H9 (cell line): ENCODE measurements at regions not wholly inside any gene's neighbourhood (a gene's known extent, or its start where the extent isn't known, plus 50 kb on each side); places are given as distances from the start of the nearest gene placed in this dataset.

ENCODE experiments used
- DNase-seq: peaks from one replicate; pipeline ENCODE4 v3.0.0-alpha.2; 2017
- H2AFZ ChIP-seq: one replicate; pipeline ENCODE4 v1.6.1; 2013; ENCODE audit warnings: mild to moderate bottlenecking, low read length, control low read depth, moderate library complexity
- H2AK5ac ChIP-seq: 2 replicates; pipeline ENCODE4 v1.6.1; 2013; ENCODE audit warnings: low read length, control low read depth, mixed read lengths; ENCODE audit not compliant: insufficient read length
- H2BK120ac ChIP-seq: one replicate; pipeline ENCODE4 v1.6.1; 2013; ENCODE audit warnings: low read depth, mild to moderate bottlenecking, low read length, control low read depth, inconsistent platforms; ENCODE audit not compliant: poor library complexity, severe bottlenecking
- H2BK12ac ChIP-seq: 2 replicates; pipeline ENCODE4 v1.6.1; 2013; ENCODE audit warnings: low read length, control low read depth, mixed read lengths, low read depth; ENCODE audit not compliant: insufficient read length
- H2BK15ac ChIP-seq: 2 replicates; pipeline ENCODE4 v1.6.1; 2013; ENCODE audit warnings: low read depth, low read length, control low read depth
- H2BK20ac ChIP-seq: one replicate; pipeline ENCODE4 v1.6.1; 2013; ENCODE audit warnings: low read depth, mild to moderate bottlenecking, low read length, control low read depth, inconsistent platforms; ENCODE audit not compliant: poor library complexity, severe bottlenecking
- H2BK5ac ChIP-seq: 2 replicates; pipeline ENCODE4 v1.6.1; 2013; ENCODE audit warnings: low read length, control low read depth, mixed read lengths; ENCODE audit not compliant: insufficient read length
- H3K14ac ChIP-seq: 2 replicates; pipeline ENCODE4 v1.6.1; 2013; ENCODE audit warnings: low read length, control low read depth; ENCODE audit not compliant: insufficient read depth
- H3K18ac ChIP-seq: 2 replicates; pipeline ENCODE4 v1.6.1; 2013; ENCODE audit warnings: low read depth, mild to moderate bottlenecking, mixed read lengths, low read length, control low read depth; ENCODE audit not compliant: insufficient read length
- H3K23ac ChIP-seq: 2 replicates; pipeline ENCODE4 v1.6.1; 2013; ENCODE audit warnings: low read length, control low read depth, mixed read lengths, low read depth; ENCODE audit not compliant: insufficient read length
- H3K23me2 ChIP-seq: 2 replicates; pipeline ENCODE4 v1.6.1; 2013; ENCODE audit warnings: low read depth, mild to moderate bottlenecking, mixed read lengths, low read length, control low read depth; ENCODE audit not compliant: insufficient read length, poor library complexity, severe bottlenecking
- H3K27ac ChIP-seq: 2 replicates; pipeline ENCODE4 v1.5.1; 2013; ENCODE audit warnings: low read length, control low read depth, mixed read lengths, low read depth; ENCODE audit not compliant: insufficient read length
- H3K27me3 ChIP-seq: 2 replicates; pipeline ENCODE4 v1.6.1; 2013; ENCODE audit warnings: low read length, control low read depth, inconsistent platforms; ENCODE audit not compliant: insufficient read depth
- H3K4ac ChIP-seq: 2 replicates; pipeline ENCODE4 v1.6.1; 2013; ENCODE audit warnings: low read depth, mild to moderate bottlenecking, control low read depth, inconsistent platforms, low read length, moderate library complexity
- H3K4me1 ChIP-seq: 2 replicates; pipeline ENCODE4 v1.6.1; 2013; ENCODE audit warnings: low read length, control low read depth, inconsistent platforms; ENCODE audit not compliant: insufficient read depth
- H3K4me2 ChIP-seq: 2 replicates; pipeline ENCODE4 v1.6.1; 2013; ENCODE audit warnings: low read length, control low read depth, mixed read lengths; ENCODE audit not compliant: insufficient read length, insufficient read depth
- H3K56ac ChIP-seq: 2 replicates; pipeline ENCODE4 v1.6.1; 2013; ENCODE audit warnings: low read depth, mild to moderate bottlenecking, mixed read lengths, low read length, control low read depth; ENCODE audit not compliant: insufficient read length
- H3K79me1 ChIP-seq: 2 replicates; pipeline ENCODE4 v1.6.1; 2013; ENCODE audit warnings: low read depth, mild to moderate bottlenecking, moderate library complexity, low read length, control low read depth, inconsistent platforms; ENCODE audit not compliant: insufficient read depth, poor library complexity, severe bottlenecking
- H3K79me2 ChIP-seq: 2 replicates; pipeline ENCODE4 v1.6.1; 2013; ENCODE audit warnings: low read length, control low read depth, inconsistent platforms; ENCODE audit not compliant: insufficient read depth
- H3K9ac ChIP-seq: 2 replicates; pipeline ENCODE4 v1.6.1; 2013; ENCODE audit warnings: low read length, control low read depth, mixed read lengths; ENCODE audit not compliant: insufficient read length; ENCODE audit errors: extremely low read depth
- H3K9me3 ChIP-seq: one replicate; pipeline ENCODE4 v1.6.1; 2013; ENCODE audit warnings: low read depth, low read length, inconsistent platforms; ENCODE audit not compliant: control insufficient read depth
- H3T11ph ChIP-seq: one replicate; pipeline ENCODE4 v1.6.1; 2013; ENCODE audit warnings: mild to moderate bottlenecking, low read length, control low read depth, inconsistent platforms
- H4K20me1 ChIP-seq: one replicate; pipeline ENCODE4 v1.6.1; 2013; ENCODE audit not compliant: control insufficient read depth, insufficient read length, insufficient read depth
- H4K5ac ChIP-seq: 2 replicates; pipeline ENCODE4 v1.6.1; 2013; ENCODE audit warnings: low read depth, mild to moderate bottlenecking, mixed read lengths, low read length, control low read depth; ENCODE audit not compliant: insufficient read length
- H4K8ac ChIP-seq: replicated peaks from 2 replicates; pipeline ENCODE4 v1.6.1; 2013; ENCODE audit warnings: low read length, control low read depth, mixed read lengths, low read depth; ENCODE audit not compliant: insufficient read length
- H4K91ac ChIP-seq: 2 replicates; pipeline ENCODE4 v1.6.1; 2013; ENCODE audit warnings: low read depth, mild to moderate bottlenecking, moderate library complexity, mixed read lengths, low read length, control low read depth; ENCODE audit not compliant: insufficient read length
- H3K27ac Mint-ChIP-seq, 3 experiments: 2 replicates in 2 of 3; 3 replicates in 1 of 3; pipeline ENCODE4 v1.8.0; 2020 to 2021; ENCODE audit warnings: mixed read lengths in 3 of 3, mild to moderate bottlenecking in 1 of 3, moderate library complexity in 1 of 3
- H3K27me3 Mint-ChIP-seq: 2 replicates; pipeline ENCODE4 v1.8.0; 2021; ENCODE audit warnings: low read depth, mild to moderate bottlenecking, moderate library complexity, mixed read lengths
- H3K36me3 Mint-ChIP-seq, 3 experiments: 2 replicates in 2 of 3; 3 replicates in 1 of 3; pipeline ENCODE4 v1.8.0; 2020 to 2021; ENCODE audit warnings: low read depth in 3 of 3, mixed read lengths in 3 of 3; ENCODE audit not compliant: insufficient read depth in 1 of 3
- H3K4me1 Mint-ChIP-seq, 2 experiments: 2 replicates each; pipeline ENCODE4 v1.8.0; 2020; ENCODE audit warnings: mixed read lengths in 2 of 2
- H3K4me3 Mint-ChIP-seq, 2 experiments: 2 replicates in 1 of 2; 3 replicates in 1 of 2; pipeline ENCODE4 v1.8.0; 2020 to 2021; ENCODE audit warnings: mild to moderate bottlenecking in 2 of 2, mixed read lengths in 2 of 2, moderate library complexity in 1 of 2
- H3K9me3 Mint-ChIP-seq, 2 experiments: 2 replicates in 1 of 2; 3 replicates in 1 of 2; pipeline ENCODE4 v1.8.0; 2020; ENCODE audit warnings: mild to moderate bottlenecking in 2 of 2, mixed read lengths in 2 of 2, moderate library complexity in 1 of 2
- WGBS: extraction: QIAGEN DNeasy Blood & Tissue Kit; methylation state at CpG from one replicate; pipeline ENCODE4 v1.1.7; 2013; ENCODE audit warnings: missing lambda C conversion rate, low lambda C conversion rate, mixed read lengths; ENCODE audit not compliant: insufficient read length; ENCODE audit errors: extremely low coverage; 5-methylcytosine and 5-hydroxymethylcytosine counted together
- TF ChIP-seq, protein P1 (sequence below): fragments of 200-600 bp; sonication (generic); conservative IDR thresholded peaks from 3 replicates; pipeline ENCODE4 v1.8.0; 2021; ENCODE audit warnings: antibody characterized with exemption, mild to moderate bottlenecking

DNA sequence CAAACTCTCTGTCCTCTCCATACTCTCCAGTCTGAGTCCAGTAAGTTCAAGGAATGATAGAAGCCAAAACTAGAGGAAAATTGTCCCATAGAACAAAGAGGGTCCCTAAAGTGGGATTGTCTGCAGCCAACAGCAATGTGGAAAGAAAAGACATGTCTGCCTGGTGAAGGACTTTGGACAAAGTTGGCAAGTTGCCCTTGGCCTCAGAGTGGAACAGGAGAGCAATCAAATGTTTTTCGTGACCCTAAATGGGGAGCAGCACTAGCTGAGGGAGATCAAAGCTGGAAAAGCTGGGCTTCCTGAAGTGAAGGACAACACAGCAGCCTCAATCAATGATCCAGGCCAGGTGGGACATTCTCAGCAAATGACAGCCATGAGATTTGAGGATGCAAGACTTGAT, 183.5 kb downstream of the CHD9NB start:
- Histone ChIP-seq H3K23ac (no peak overlapping the region), H4K91ac (no peak overlapping the region), H2BK12ac (no peak overlapping the region), H2BK15ac (no peak overlapping the region), H3K4me2 (no peak overlapping the region), H3K27me3 (no peaks in the 10 kb centered on the region), H4K8ac (no peak overlapping the region), H3T11ph (no peak overlapping the region), H3K27ac (no peak overlapping the region), H4K20me1 (no peaks in the 10 kb centered on the region), H2BK20ac (no peak overlapping the region), H3K23me2 (no peaks in the 10 kb centered on the region), H2BK5ac (no peak overlapping the region), H3K79me1 (no peaks in the 10 kb centered on the region), H3K79me2 (no peaks in the 10 kb centered on the region), H2AK5ac (no peak overlapping the region), H2AFZ (no peak overlapping the region), H2BK120ac (no peak overlapping the region), H3K56ac (no peak overlapping the region), H3K4ac (no peak overlapping the region), H3K4me1 (no peaks in the 10 kb centered on the region; the same call in 1 of the 2 replicates), H3K9ac (no peak overlapping the region), H3K9me3 (no peaks in the 10 kb centered on the region), H3K14ac (no peak overlapping the region), H3K18ac (no peak overlapping the region), H4K5ac (no peak overlapping the region)
- H3K27ac Mint-ChIP-seq = no peak overlapping the region
- DNase-seq = no peak
- peaks cover 24 to 27% of the 10 kb centered on the region in 2 experiments for H3K4me1 Mint-ChIP-seq
- H3K4me3 Mint-ChIP-seq = no peak overlapping the region
- H3K27me3 Mint-ChIP-seq = peaks cover 2% of the 10 kb centered on the region; the same call in 1 of the 2 replicates
- peaks cover 0 to 4% (median 0%) of the 10 kb centered on the region in 3 experiments; a peak in 1 of 7 replicates for H3K36me3 Mint-ChIP-seq
- H3K9me3 Mint-ChIP-seq = peaks cover 0 to 4% of the 10 kb centered on the region in 2 experiments; a peak in 2 of 5 replicates
- TF ChIP-seq, protein P1, sequence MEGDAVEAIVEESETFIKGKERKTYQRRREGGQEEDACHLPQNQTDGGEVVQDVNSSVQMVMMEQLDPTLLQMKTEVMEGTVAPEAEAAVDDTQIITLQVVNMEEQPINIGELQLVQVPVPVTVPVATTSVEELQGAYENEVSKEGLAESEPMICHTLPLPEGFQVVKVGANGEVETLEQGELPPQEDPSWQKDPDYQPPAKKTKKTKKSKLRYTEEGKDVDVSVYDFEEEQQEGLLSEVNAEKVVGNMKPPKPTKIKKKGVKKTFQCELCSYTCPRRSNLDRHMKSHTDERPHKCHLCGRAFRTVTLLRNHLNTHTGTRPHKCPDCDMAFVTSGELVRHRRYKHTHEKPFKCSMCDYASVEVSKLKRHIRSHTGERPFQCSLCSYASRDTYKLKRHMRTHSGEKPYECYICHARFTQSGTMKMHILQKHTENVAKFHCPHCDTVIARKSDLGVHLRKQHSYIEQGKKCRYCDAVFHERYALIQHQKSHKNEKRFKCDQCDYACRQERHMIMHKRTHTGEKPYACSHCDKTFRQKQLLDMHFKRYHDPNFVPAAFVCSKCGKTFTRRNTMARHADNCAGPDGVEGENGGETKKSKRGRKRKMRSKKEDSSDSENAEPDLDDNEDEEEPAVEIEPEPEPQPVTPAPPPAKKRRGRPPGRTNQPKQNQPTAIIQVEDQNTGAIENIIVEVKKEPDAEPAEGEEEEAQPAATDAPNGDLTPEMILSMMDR = no peak
- no CpG with 5 or more reads among the region's 1 CpG for WGBS
